Right lobe of liver (tissue), 6 donors: ENCODE measurements at regions not wholly inside any gene's neighbourhood (a gene's known extent, or its start where the extent isn't known, plus 50 kb on each side); places are given as distances from the start of the nearest gene placed in this dataset.

Experiments used
- ATAC-seq, 4 donors: fragments of 200-7000 bp; cut with Tn5 transposase; one replicate each; pipeline ENCODE4 v1.9.1; 2020; ENCODE audit warnings: mild to moderate bottlenecking in 4 of 4, moderate library complexity in 4 of 4
- DNase-seq, 3 donors: peaks; one replicate each; pipeline ENCODE4 v3.0.0-alpha.2; 2020
- H3K27ac ChIP-seq, 3 donors: fragments of 200-600 bp; one replicate each; pipeline ENCODE4 v1.8.0; 2022
- H3K27me3 ChIP-seq, 2 donors: fragments of 200-600 bp; one replicate each; pipeline ENCODE4 v1.8.0; 2022
- H3K36me3 ChIP-seq, 4 donors: fragments of 200-600 bp; sonication (generic) in 1 of 4; one replicate each; pipeline versions ENCODE4 v1.5.1 to v1.8.0; 2017 to 2022; ENCODE audit warnings: control low read depth in 1 of 4
- H3K4me1 ChIP-seq, 4 donors: fragments of 200-600 bp; sonication (generic) in 1 of 4; one replicate each; pipeline versions ENCODE4 v1.5.1 to v1.8.0; 2017 to 2022; ENCODE audit warnings: control low read depth in 1 of 4
- H3K4me3 ChIP-seq, 3 donors: fragments of 200-600 bp; one replicate each; pipeline ENCODE4 v1.8.0; 2022
- H3K9me3 ChIP-seq, 4 donors: fragments of 200-600 bp; sonication (generic) in 1 of 4; one replicate each; pipeline versions ENCODE4 v1.5.1 to v1.8.0; 2017 to 2022; ENCODE audit warnings: control low read depth in 1 of 4
- POLR2A ChIP-seq: fragments of 450-650 bp; IDR thresholded peaks from one replicate; pipeline ENCODE4 v1.6.1; 2017; ENCODE audit warnings: antibody characterized with exemption, mild to moderate bottlenecking
- WGBS: methylation state at CpG from one replicate; pipeline ENCODE4 v1.1.6; 2018; ENCODE audit warnings: low coverage, low lambda C conversion rate; ENCODE audit not compliant: insufficient coverage; ENCODE audit errors: missing lambda C conversion rate; 5-methylcytosine and 5-hydroxymethylcytosine counted together
- intact Hi-C, 2 donors: fragments of 100-400 bp; cut with DNase I; formaldehyde crosslinking; loops; one replicate each; pipeline versions ENCODE4 v1.11.2 to v1.14.1; 2022
- TF ChIP-seq, protein P1 (sequence below), 4 donors: fragments of 200-600 bp in 3 of 4; fragments of 450-650 bp in 1 of 4; IDR thresholded peaks; one replicate each; pipeline versions ENCODE4 v1.5.1 to v1.8.0; 2016 to 2022; ENCODE audit warnings: antibody characterized with exemption in 4 of 4, mild to moderate bottlenecking in 2 of 4
- donor health status: DM: no; HTN: yes; CAD: no.
- donor health status: DM: no; HTN: no; CAD: no.
- donor health status: DM: no; HTN: no; CAD: no.
- donor health status: DM: no; HTN: yes; CAD: no.
- donor health status: DM: no; HTN: yes; CAD: no.

GRCh38 chr11:13207270-13207664, 70.3 kb upstream of the BMAL1 start:
- no peaks in the 10 kb centered on the region for H3K27me3 ChIP-seq
- ATAC-seq (no peak), DNase-seq (no peak)
- 70% methylated on average over 3 of the region's 3 CpGs for WGBS
- no peak overlapping the region for H3K27ac ChIP-seq
- TF ChIP-seq, protein P1, sequence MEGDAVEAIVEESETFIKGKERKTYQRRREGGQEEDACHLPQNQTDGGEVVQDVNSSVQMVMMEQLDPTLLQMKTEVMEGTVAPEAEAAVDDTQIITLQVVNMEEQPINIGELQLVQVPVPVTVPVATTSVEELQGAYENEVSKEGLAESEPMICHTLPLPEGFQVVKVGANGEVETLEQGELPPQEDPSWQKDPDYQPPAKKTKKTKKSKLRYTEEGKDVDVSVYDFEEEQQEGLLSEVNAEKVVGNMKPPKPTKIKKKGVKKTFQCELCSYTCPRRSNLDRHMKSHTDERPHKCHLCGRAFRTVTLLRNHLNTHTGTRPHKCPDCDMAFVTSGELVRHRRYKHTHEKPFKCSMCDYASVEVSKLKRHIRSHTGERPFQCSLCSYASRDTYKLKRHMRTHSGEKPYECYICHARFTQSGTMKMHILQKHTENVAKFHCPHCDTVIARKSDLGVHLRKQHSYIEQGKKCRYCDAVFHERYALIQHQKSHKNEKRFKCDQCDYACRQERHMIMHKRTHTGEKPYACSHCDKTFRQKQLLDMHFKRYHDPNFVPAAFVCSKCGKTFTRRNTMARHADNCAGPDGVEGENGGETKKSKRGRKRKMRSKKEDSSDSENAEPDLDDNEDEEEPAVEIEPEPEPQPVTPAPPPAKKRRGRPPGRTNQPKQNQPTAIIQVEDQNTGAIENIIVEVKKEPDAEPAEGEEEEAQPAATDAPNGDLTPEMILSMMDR (IDR thresholded peaks at IDR 0.05): no peak
- TF ChIP-seq POLR2A: no peak
- no peaks in the 10 kb centered on the region for H3K9me3 ChIP-seq
- intact Hi-C loops: loop anchor here in 1 of 2 donors (5.0 kb wide), 1 partner anchor 135 kb away; no protein-coding TSS in a partner anchor
- H3K4me3 ChIP-seq: no peak overlapping the region
- H3K36me3 ChIP-seq: no peaks in the 10 kb centered on the region
- H3K4me1 ChIP-seq: peaks cover 0 to 6% (median 0%) of the 10 kb centered on the region in 4 donors

GRCh38 chr11:13207665-13208594, 69.7 kb upstream of the BMAL1 start:
- DNase-seq (peak in 1 of 3 donors; percentile 27), ATAC-seq (peak; percentile 71 to 80 (median 75))
- 21% methylated on average over 15 of the region's 16 CpGs for WGBS
- intact Hi-C loops: loop anchor here in 1 of 2 donors (5.0 kb wide), 1 partner anchor 134 kb away; no protein-coding TSS in a partner anchor
- no peak for TF ChIP-seq POLR2A
- peak overlapping the region; percentile 25 to 43 (median 34) for H3K4me3 ChIP-seq
- no peaks in the 10 kb centered on the region for H3K9me3 ChIP-seq
- H3K36me3 ChIP-seq: no peaks in the 10 kb centered on the region
- H3K27me3 ChIP-seq: no peaks in the 10 kb centered on the region
- peaks cover 0 to 6% (median 0%) of the 10 kb centered on the region in 4 donors for H3K4me1 ChIP-seq
- no peak overlapping the region for H3K27ac ChIP-seq

DNA sequence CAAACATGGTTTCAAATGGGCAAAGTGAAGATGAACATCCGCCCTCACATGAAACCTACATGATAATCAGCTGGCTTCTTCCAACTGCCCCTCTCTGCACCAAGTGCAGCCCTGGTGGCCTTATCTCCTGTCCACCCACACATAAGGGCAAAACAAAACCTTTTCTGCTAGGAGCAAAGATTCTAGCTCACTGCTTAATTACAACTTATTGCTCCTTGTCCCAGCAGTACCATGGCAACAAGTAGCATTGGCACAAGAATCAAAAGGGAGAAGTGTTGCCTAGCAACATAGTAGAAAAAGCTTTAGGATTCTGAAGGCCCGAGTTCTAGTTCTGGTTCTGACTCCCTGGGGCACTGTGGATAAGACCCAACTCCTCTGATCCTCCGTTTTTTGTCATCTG, 68.7 kb upstream of the BMAL1 start:
- Histone ChIP-seq H3K36me3 (no peaks in the 10 kb centered on the region), H3K9me3 (no peaks in the 10 kb centered on the region), H3K4me1 (peaks cover 0 to 6% (median 0%) of the 10 kb centered on the region in 4 donors), H3K27me3 (no peaks in the 10 kb centered on the region), H3K4me3 (no peak overlapping the region), H3K27ac (no peak overlapping the region)
- TF ChIP-seq POLR2A: no peak
- TF ChIP-seq, protein P1 (IDR thresholded peaks at IDR 0.05): no peak
- intact Hi-C loops: loop anchor here in 1 of 2 donors (5.0 kb wide), 1 partner anchor 133 kb away; no protein-coding TSS in a partner anchor
- DNase-seq: no peak
- 88% methylated on average over 2 of the region's 3 CpGs for WGBS
- ATAC-seq: no peak

DNA sequence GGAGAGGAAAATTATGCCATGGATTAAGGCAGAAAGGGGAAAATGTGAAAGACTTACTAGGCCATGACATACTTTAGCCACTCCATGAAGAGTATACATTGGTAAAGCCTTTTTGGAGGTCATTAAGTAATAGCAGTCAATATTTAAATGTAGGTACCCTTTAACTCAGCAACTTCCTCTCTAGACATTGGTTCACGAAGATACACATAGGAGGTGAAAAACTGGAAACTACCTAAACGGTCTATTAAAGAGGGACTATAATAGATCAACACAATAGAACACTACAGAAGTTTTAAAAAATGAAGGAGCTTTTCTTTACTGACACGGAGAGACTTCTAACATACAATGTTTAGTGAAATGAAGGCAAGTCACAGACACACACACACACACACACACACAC, 68.2 kb upstream of the BMAL1 start:
- intact Hi-C loops: loop anchor here in 1 of 2 donors (5.0 kb wide), 1 partner anchor 133 kb away; no protein-coding TSS in a partner anchor
- no peak overlapping the region for H3K27ac ChIP-seq
- no peak for ATAC-seq
- H3K4me1 ChIP-seq: peaks cover 0 to 6% (median 0%) of the 10 kb centered on the region in 4 donors
- H3K27me3 ChIP-seq: no peaks in the 10 kb centered on the region
- DNase-seq: no peak
- no peaks in the 10 kb centered on the region for H3K9me3 ChIP-seq
- no peak overlapping the region for H3K4me3 ChIP-seq
- 72% methylated on average over 3 of the region's 3 CpGs for WGBS
- TF ChIP-seq, protein P1 (IDR thresholded peaks at IDR 0.05): no peak
- TF ChIP-seq POLR2A: no peak
- H3K36me3 ChIP-seq: no peaks in the 10 kb centered on the region

GRCh38 chr11:13210424-13210823, 67.2 kb upstream of the BMAL1 start:
- H3K9me3 ChIP-seq: no peaks in the 10 kb centered on the region
- 14% methylated on average over 1 of the region's 1 CpG for WGBS
- H3K4me1 ChIP-seq: peaks cover 0 to 6% (median 0%) of the 10 kb centered on the region in 4 donors
- DNase-seq: peak; percentile 41 to 72 (median 58)
- ATAC-seq: peak; percentile 79 to 82 (median 80)
- no peak overlapping the region for H3K27ac ChIP-seq
- intact Hi-C loops: loop anchor here in 1 of 2 donors (5.0 kb wide), 1 partner anchor 132 kb away; no protein-coding TSS in a partner anchor
- no peak for TF ChIP-seq POLR2A
- TF ChIP-seq, protein P1 (IDR thresholded peaks at IDR 0.05): peak; percentile 61 to 75 (median 69)
- H3K27me3 ChIP-seq: no peaks in the 10 kb centered on the region
- H3K4me3 ChIP-seq: no peak overlapping the region
- H3K36me3 ChIP-seq: no peaks in the 10 kb centered on the region
